Suprapubic skin (tissue), 3 donors: ENCODE measurements at regions not wholly inside any gene's neighbourhood (a gene's known extent, or its start where the extent isn't known, plus 50 kb on each side); places are given as distances from the start of the nearest gene placed in this dataset.

Experiments
- CTCF ChIP-seq, 2 donors: fragments of 200-600 bp in 1 of 2; fragments of 450-650 bp in 1 of 2; sonication (generic) in 1 of 2; IDR thresholded peaks; one replicate each; pipeline ENCODE4 v1.5.1; 2016 to 2019; ENCODE audit warnings: antibody characterized with exemption in 2 of 2, mild to moderate bottlenecking in 1 of 2, moderate library complexity in 1 of 2
- POLR2AphosphoS5 ChIP-seq, 3 donors: sonication (generic); formaldehyde crosslinking; IDR thresholded peaks; one replicate each; pipeline ENCODE4 v1.6.1; 2017; ENCODE audit warnings: antibody characterized with exemption in 3 of 3

DNA sequence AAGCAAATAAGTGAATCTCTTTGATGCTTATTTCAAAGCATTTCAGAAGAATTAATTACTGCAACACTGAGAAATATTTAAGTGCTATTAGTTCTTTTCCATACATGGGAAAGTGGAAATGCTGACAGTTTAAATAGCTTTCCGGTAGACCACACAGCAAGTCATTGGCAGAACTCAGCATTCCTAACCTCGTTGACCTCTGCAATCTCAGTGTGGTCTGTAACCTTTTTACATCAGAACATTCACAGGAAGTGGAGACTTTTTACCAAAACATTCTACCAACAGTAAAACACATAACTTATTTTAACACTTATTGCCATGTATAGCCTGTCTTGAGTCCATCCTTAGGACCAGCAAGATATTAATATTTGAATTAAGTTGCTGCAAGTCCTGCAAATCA, 249.5 kb upstream of the DCN start:
- TF ChIP-seq CTCF (IDR thresholded peaks at IDR 0.05) = no peak
- no peak for TF ChIP-seq POLR2AphosphoS5 (IDR thresholded peaks at IDR 0.05)
